ENCODE measurements at regions not wholly inside any gene's neighbourhood (a gene's known extent, or its start where the extent isn't known, plus 50 kb on each side); places are given as distances from the start of the nearest gene placed in this dataset.
A peak's percentile ranks its signal among the peaks of the same experiment; 100 is the strongest.
"Not testable (repeated sequence)": the region's sequence is repeated elsewhere in the genome, so short reads cannot be mapped to it uniquely, and the experiment has no call there.

DNA sequence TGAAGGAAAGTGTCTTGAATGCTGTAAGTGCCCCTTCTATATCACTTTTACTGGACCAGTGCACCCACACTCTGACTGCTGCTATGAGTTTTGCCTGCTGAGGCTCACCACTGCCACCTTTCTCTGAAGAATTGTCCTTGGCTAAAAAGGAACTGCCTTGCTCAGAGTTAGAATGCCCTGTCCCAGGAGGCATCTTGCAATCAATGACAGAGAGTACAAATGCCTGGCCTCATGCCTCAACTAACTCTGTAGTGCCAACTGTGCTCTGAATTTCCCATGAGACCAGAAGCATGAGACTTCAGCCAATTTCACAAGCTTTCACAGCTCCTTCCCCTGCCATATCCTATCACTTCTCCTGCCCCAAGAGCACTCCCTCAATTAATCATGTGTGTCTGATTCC, 569.7 kb downstream of the ZNF608 start:
- DNase-seq: no peak
- no peak for TF ChIP-seq POLR2A (IDR thresholded peaks at IDR 0.05)
- no peak for TF ChIP-seq EP300 (IDR thresholded peaks at IDR 0.05)
- TF ChIP-seq CTCF (IDR thresholded peaks at IDR 0.05): no peak
- TF ChIP-seq POLR2AphosphoS5 (IDR thresholded peaks at IDR 0.05): no peak

DNA sequence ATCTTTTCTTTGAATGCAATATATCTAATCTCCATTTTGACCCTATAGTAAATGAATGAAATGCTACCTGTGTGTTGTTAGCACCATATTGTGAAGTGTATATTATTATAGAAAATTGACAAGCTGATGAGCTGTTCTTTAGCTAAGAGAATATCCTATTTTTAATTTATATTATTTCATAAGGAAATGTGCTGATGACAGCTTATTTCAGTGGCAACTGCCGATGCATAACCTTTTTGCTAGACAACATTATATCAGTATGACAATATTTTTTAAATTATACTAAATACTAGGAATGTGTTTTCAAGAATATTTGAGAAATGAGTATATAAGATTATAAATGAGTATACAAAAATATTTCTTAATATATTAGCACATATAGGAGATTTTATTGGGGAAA, 573.1 kb downstream of the ZNF608 start:
- no peaks in the 10 kb centered on the region for H3K27me3 ChIP-seq
- no peak for DNase-seq
- peaks cover 0 to 38% (median 18%) of the 10 kb centered on the region in 4 donors for H3K9me3 ChIP-seq
- WGBS, 5 donors: 95 to 100% (median 98%) methylated on average over 1 of the region's 1 CpG
- no peaks in the 10 kb centered on the region for H3K36me3 ChIP-seq
- H3K4me1 ChIP-seq: no peaks in the 10 kb centered on the region
- no peak overlapping the region for H3K27ac ChIP-seq
- TF ChIP-seq EP300 (IDR thresholded peaks at IDR 0.05) (no peak), POLR2A (IDR thresholded peaks at IDR 0.05) (no peak), POLR2AphosphoS5 (IDR thresholded peaks at IDR 0.05) (no peak), CTCF (IDR thresholded peaks at IDR 0.05) (no peak)
- intact Hi-C loops (cut with DNase I; ENCODE audit: low total_unique reads): no loop called here
- no peak overlapping the region for H3K4me3 ChIP-seq

More for the DNA sequence above, 569.7 kb downstream of the ZNF608 start:
- peaks cover 0 to 9% (median 0%) of the 10 kb centered on the region in 4 donors for H3K4me1 ChIP-seq
- H3K9me3 ChIP-seq: peaks cover 0 to 20% (median 12%) of the 10 kb centered on the region in 4 donors
- no peaks in the 10 kb centered on the region for H3K36me3 ChIP-seq
- no peak overlapping the region for H3K27ac ChIP-seq
- no peak overlapping the region for H3K4me3 ChIP-seq
- H3K27me3 ChIP-seq: no peaks in the 10 kb centered on the region
- intact Hi-C loops (cut with DNase I; ENCODE audit: low total_unique reads): no loop called here

DNA sequence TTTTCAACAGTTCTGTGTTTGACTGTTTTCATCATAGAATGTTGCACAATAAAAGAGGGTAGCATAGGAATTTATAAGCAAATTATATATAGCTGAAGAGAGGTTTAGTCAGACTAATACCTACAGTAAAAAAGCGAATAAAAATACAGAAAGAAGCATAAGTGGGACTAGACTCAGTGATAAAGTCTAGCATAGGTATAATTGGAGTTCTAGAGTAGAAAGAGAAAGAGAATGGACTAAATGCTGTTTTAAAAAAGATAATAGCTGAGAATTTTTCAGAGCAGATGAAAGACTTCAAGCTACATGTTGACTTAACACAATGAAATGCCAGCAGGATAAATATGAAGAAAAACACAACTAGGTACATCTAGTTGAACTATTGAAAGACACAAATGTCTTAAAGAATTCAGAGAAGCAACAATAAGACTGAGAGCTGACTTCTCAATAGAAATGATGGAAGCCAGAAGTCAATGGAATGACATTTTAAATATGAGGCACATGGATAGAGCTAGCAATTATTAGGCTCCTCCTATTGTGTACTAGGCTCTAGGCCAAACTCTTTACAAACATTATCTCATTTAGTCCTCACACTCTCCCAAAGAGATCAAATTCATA, 573.9 kb downstream of the ZNF608 start:
- H3K9me3 ChIP-seq: peaks cover 0 to 38% (median 18%) of the 10 kb centered on the region in 4 donors
- no peak overlapping the region for H3K4me3 ChIP-seq
- TF ChIP-seq POLR2AphosphoS5 (IDR thresholded peaks at IDR 0.05): no peak
- no peak for TF ChIP-seq EP300 (IDR thresholded peaks at IDR 0.05)
- TF ChIP-seq CTCF (IDR thresholded peaks at IDR 0.05): no peak
- TF ChIP-seq POLR2A (IDR thresholded peaks at IDR 0.05): no peak
- intact Hi-C loops (cut with DNase I; ENCODE audit: low total_unique reads): no loop called here
- DNase-seq: no peak
- H3K4me1 ChIP-seq: no peaks in the 10 kb centered on the region
- H3K27ac ChIP-seq: no peak overlapping the region
- H3K27me3 ChIP-seq: no peaks in the 10 kb centered on the region
- H3K36me3 ChIP-seq: no peaks in the 10 kb centered on the region
- 85 to 98% (median 97%) methylated on average over 1 of the region's 1 CpG for WGBS, 5 donors

- intact Hi-C loops (cut with DNase I; ENCODE audit: low total_unique reads); DNase-seq: not testable (repeated sequence)
- 91 to 100% (median 95%) methylated on average over 2 of the region's 2 CpGs for WGBS, 5 donors
Measured at GRCh38 chr5:124168093-124168492, 578.3 kb downstream of the ZNF608 start.

DNA sequence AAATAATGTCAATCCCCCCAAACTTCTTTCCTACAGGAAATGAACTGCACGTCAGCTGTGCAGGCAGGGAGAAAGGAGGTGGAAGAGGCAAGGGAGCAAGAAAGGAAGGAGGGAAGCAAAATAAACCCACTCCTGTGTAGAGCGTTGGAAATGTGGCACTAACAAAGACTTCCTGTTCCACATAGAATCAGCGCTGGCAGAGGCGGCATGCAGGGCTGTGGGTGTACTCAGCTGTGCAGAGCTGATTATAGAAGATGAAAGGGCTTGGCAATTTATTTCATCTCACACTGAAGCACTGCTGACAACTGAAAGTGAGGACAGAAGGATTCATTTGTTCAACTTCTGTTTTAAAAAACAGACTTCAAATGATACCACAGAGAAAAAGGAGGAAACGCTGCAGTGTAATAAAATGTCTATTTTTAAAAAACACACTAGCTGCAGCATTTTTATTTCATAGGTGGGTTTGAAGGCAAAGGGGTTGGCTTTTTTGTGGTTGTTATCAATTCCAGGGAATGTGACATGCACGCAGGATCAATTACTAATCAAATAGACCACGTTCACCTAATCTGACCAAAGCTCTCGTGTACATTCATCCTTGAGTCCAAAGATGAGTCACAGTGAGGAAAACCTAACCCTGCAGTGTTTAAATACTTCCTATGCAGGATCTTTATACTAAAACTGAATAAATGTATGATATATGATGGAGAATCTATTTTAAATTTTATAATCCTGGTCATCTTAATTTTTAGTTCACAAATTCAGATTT, 583.5 kb downstream of the ZNF608 start:
- TF ChIP-seq POLR2A (IDR thresholded peaks at IDR 0.05) (no peak), CTCF (IDR thresholded peaks at IDR 0.05) (no peak), EP300 (IDR thresholded peaks at IDR 0.05) (no peak), POLR2AphosphoS5 (IDR thresholded peaks at IDR 0.05) (no peak)
- Histone ChIP-seq H3K36me3 (no peaks in the 10 kb centered on the region), H3K4me3 (no peak overlapping the region), H3K27ac (no peak overlapping the region), H3K9me3 (no peaks in the 10 kb centered on the region), H3K4me1 (peaks cover 0 to 9% (median 0%) of the 10 kb centered on the region in 4 donors), H3K27me3 (no peaks in the 10 kb centered on the region)
- 8 to 25% (median 12%) methylated on average over 8 of the region's 8 CpGs for WGBS, 5 donors
- DNase-seq: peak; percentile 70 to 75
- intact Hi-C loops (cut with DNase I; ENCODE audit: low total_unique reads): no loop called here

More at GRCh38 chr5:124168093-124168492, 578.3 kb downstream of the ZNF608 start:
- H3K27ac ChIP-seq, H3K36me3 ChIP-seq, H3K4me1 ChIP-seq, H3K27me3 ChIP-seq, H3K4me3 ChIP-seq: not testable (repeated sequence)
- peaks cover 0 to 35% (median 15%) of the 10 kb centered on the region in 4 donors for H3K9me3 ChIP-seq

All from stomach (tissue), 8 donors.